Ecto neural progenitor cell (in vitro differentiated cells): ENCODE measurements at regions not wholly inside any gene's neighbourhood (a gene's known extent, or its start where the extent isn't known, plus 50 kb on each side); places are given as distances from the start of the nearest gene placed in this dataset.

Source experiments
- DNase-seq: peaks from one replicate; pipeline ENCODE4 v3.0.0-alpha.2; 2018; ENCODE audit warnings: low spot score

GRCh38 chr1:219773110-219773509 lies 155.2 kb downstream of the SLC30A10 start:
- no peak for DNase-seq

- no peak for DNase-seq
These were observed 155.9 kb downstream of the SLC30A10 start for GRCh38 chr1:219772265-219773036.

GRCh38 chr1:219771080-219771479 lies 157.3 kb downstream of the SLC30A10 start:
- no peak for DNase-seq

DNA sequence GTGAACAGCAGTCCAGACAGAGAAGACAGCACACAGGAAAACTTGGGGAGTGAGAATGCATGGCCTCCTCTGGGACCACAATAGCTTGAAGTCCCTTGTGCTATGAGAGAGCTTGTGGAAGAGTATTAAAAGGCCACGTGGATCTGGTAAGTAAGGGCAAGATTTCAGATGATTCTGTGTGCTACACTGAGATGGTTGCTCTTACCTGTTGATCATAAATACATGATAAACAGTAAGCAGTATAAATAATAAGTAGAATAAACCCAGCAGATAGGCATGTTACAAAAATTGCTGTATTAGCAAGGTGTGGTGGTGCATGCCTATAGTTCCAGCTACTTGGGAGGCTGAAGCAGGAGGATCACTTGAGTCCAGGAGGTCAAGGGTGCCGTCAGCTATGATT lies 150.4 kb upstream of the ZC3H11B start:
- DNase-seq = no peak

GRCh38 chr1:219761208-219761860 lies 148.4 kb upstream of the ZC3H11B start:
- DNase-seq = no peak

DNA sequence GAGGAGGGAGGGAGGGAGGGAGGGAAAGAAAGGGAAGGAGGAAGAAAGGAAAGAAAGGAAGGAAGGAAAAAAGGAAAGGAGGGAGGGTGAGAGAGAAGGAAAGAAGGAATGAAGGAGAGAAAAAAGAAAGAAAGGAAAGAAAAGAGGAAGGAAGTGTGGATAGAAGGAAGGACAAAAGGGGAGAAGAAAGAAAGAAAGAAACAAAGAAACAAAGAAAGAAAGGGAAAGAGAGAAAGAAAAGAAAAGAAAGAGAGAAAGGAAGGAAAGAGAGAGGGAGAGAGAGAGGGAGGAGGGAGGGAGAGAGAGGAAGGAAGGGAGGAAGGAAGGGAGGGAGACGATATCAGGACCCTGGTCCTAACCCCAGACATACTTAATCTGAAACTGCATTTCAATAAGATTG lies 146.2 kb upstream of the ZC3H11B start:
- DNase-seq = no peak

GRCh38 chr1:219757890-219758289 lies 145.0 kb upstream of the ZC3H11B start:
- DNase-seq = no peak

DNA sequence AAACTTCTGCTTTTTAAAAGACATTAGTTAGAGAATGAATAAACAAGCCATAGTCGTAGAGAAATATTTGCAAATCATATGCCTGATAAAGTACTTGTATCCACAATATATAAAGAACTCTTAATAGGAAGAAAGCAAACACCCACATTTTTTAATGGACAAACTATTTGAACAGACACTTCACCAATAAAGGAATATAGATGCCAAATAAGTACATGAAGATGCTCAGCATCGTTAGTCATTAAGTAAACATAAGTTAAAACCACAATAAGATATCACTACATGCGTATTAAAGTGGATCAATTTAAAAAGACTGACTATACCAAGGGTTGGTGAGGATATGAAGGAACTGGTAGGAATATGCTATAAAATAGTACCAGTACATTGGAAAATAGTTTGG lies 142.3 kb upstream of the ZC3H11B start:
- no peak for DNase-seq

GRCh38 chr1:219754767-219755166 lies 141.9 kb upstream of the ZC3H11B start:
- DNase-seq = no peak

- DNase-seq = no peak
These were observed 141.0 kb upstream of the ZC3H11B start for GRCh38 chr1:219753914-219754313.

DNA sequence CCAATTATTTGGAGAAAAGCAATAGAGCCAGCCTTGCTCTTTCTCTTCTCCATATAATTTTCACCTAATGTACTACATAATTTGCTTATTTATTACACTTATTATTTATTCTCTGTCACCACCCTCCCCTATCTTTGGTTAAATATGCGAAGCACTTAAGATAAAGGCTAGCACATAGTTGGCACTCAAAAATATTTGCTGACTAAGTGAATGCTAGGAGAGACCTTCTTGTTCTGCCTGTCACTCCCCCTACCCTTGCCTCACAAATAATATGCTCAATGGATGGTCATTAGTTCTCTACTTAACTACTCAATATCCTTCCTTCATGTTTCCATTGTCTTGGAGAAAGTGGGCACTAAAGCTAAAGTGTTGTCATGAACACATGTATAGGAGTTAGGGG lies 139.7 kb upstream of the ZC3H11B start:
- DNase-seq = no peak

DNA sequence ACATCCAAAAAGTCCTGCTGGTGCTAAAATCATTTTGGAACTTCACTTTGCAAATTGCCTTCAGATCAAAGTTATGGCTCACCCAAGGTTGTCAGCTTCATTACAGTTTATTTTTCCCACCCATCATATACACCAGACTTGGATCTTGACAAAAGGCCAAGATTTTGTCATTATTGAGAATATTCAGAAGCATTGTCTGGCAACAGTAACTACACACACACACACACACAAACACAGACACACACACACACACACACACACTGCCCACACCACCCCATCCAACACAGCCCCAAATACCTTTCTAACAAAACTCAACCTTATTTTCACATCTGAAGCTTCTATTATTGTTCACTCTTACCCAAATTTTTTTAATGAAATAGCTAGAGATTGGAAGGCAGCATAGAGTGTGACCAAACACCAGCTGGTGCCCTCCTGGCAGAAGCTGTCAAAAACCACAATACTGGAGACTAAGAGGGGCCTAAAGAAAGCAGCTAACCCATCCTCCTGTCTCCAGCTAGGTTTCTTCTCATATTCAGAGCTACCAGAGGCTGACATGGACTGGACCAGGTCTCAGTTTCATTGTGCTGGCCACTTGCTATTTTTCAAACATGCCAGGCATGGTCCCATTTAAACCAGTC lies 139.1 kb upstream of the ZC3H11B start:
- DNase-seq = no peak

DNA sequence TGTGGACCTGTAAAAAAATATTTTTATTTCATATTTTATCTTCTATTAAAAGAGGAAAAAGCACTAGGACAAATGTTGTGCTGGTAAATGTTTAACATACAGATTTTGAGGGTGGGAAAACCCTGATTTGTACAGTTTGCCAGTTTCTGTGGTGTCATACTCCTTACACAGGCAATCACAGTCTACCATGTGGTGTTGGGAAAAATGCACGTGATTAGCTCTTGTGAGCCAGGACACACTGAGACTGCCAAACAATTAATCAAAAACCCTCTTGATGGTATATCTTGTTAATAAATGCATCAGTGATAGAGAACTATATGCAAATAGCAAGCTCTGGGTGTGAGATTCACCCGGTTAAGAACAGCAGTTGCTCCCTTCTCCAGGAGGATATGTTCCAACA lies 136.5 kb upstream of the ZC3H11B start:
- DNase-seq = no peak

GRCh38 chr1:219746141-219746540 lies 133.2 kb upstream of the ZC3H11B start:
- no peak for DNase-seq

GRCh38 chr1:219744652-219745469 lies 132.0 kb upstream of the ZC3H11B start:
- DNase-seq = no peak

- DNase-seq = no peak
These were observed 128.4 kb upstream of the ZC3H11B start for GRCh38 chr1:219741011-219741970.

- no peak for DNase-seq
These were observed 120.7 kb upstream of the ZC3H11B start for GRCh38 chr1:219733511-219734174.

DNA sequence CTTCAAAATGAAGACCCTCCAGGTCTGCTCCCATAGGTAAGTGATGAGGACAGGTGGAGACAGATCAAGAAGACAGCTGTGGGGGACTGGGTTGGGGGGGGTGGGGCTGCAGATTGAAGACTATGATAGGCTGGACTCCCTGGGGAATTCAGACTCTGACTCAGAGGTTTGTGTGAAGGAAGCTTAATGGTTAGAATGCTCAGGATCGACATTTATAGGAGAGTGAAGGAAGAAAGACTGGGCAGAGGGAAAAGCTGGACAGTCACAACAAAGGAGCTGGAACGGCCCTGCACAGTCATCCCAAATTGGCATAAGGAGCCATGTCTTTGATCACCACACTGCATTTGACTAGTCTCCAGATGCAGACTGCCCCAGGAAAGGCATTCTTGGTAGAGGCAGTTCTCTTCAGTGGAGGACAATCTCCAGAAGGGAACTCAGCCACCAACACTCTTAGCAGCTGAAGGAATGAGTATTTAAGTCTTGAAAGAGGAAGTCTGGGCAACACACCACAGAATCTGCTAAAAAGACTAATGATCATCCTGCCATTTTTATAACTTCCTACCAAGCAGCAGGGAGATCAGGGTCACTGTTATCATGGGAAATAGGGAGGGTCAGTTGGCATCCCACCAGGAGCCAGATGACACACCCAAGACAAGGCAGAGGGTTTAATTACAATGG lies 120.0 kb upstream of the ZC3H11B start:
- no peak for DNase-seq

- no peak for DNase-seq
These were observed 118.9 kb upstream of the ZC3H11B start for GRCh38 chr1:219731771-219732170.
